ENCODE measurements at regions not wholly inside any gene's neighbourhood (a gene's known extent, or its start where the extent isn't known, plus 50 kb on each side); places are given as distances from the start of the nearest gene placed in this dataset.

GRCh38 chr4:41476310-41476885 is 61.6 kb upstream of the LIMCH1 start:
- TF ChIP-seq EP300 (IDR thresholded peaks at IDR 0.05; ENCODE audit: borderline replicate concordance) (no peak), YY1 (IDR thresholded peaks at IDR 0.05; ENCODE audit: low read depth) (peak; percentile 70)

GRCh38 chr4:41477181-41477905 is 60.6 kb upstream of the LIMCH1 start:
- TF ChIP-seq EP300 (IDR thresholded peaks at IDR 0.05; ENCODE audit: borderline replicate concordance) (no peak), TEAD4 (IDR thresholded peaks at IDR 0.05) (no peak), REST (IDR thresholded peaks at IDR 0.05; ENCODE audit: low read depth) (no peak), NFIC (IDR thresholded peaks at IDR 0.05) (no peak), TCF12 (IDR thresholded peaks at IDR 0.05; ENCODE audit: low read depth) (no peak), ZBTB7A (IDR thresholded peaks at IDR 0.05; ENCODE audit: low read depth) (no peak), CEBPB (IDR thresholded peaks at IDR 0.05) (no peak), MAX (IDR thresholded peaks at IDR 0.05) (no peak), EGR1 (IDR thresholded peaks at IDR 0.05) (no peak), RAD21 (IDR thresholded peaks at IDR 0.05; ENCODE audit: low read depth) (no peak), CREB1 (IDR thresholded peaks at IDR 0.05; ENCODE audit: low read depth) (no peak), YY1 (IDR thresholded peaks at IDR 0.05; ENCODE audit: low read depth) (no peak), TAF1 (IDR thresholded peaks at IDR 0.05; ENCODE audit: low read depth) (no peak), USF1 (IDR thresholded peaks at IDR 0.05) (no peak), FOXM1 (IDR thresholded peaks at IDR 0.05; ENCODE audit: borderline replicate concordance, low read depth) (no peak)

- TF ChIP-seq CREB1 (IDR thresholded peaks at IDR 0.05; ENCODE audit: low read depth) (no peak), REST (IDR thresholded peaks at IDR 0.05; ENCODE audit: low read depth) (no peak), TAF1 (IDR thresholded peaks at IDR 0.05; ENCODE audit: low read depth) (no peak), MAX (IDR thresholded peaks at IDR 0.05) (no peak), FOXM1 (IDR thresholded peaks at IDR 0.05; ENCODE audit: borderline replicate concordance, low read depth) (no peak), NFIC (IDR thresholded peaks at IDR 0.05) (no peak), USF1 (IDR thresholded peaks at IDR 0.05) (no peak), TCF12 (IDR thresholded peaks at IDR 0.05; ENCODE audit: low read depth) (no peak), ZBTB7A (IDR thresholded peaks at IDR 0.05; ENCODE audit: low read depth) (no peak), RAD21 (IDR thresholded peaks at IDR 0.05; ENCODE audit: low read depth) (no peak), TEAD4 (IDR thresholded peaks at IDR 0.05) (no peak), CEBPB (IDR thresholded peaks at IDR 0.05) (no peak)
These were observed 59.4 kb upstream of the LIMCH1 start for GRCh38 chr4:41478518-41478917.

GRCh38 chr4:41480896-41481311 is 57.1 kb upstream of the LIMCH1 start:
- no peak for TF ChIP-seq CEBPB (IDR thresholded peaks at IDR 0.05)
- TF ChIP-seq FOXM1 (IDR thresholded peaks at IDR 0.05; ENCODE audit: borderline replicate concordance, low read depth), result no peak
- no peak for TF ChIP-seq ZBTB7A (IDR thresholded peaks at IDR 0.05; ENCODE audit: low read depth)
- TF ChIP-seq NFIC (IDR thresholded peaks at IDR 0.05), result no peak
- no peak for TF ChIP-seq TAF1 (IDR thresholded peaks at IDR 0.05; ENCODE audit: low read depth)
- TF ChIP-seq TEAD4 (IDR thresholded peaks at IDR 0.05), result no peak
- TF ChIP-seq YY1 (IDR thresholded peaks at IDR 0.05; ENCODE audit: low read depth), result no peak
- TF ChIP-seq MAX (IDR thresholded peaks at IDR 0.05), result no peak
- TF ChIP-seq REST (IDR thresholded peaks at IDR 0.05; ENCODE audit: low read depth), result no peak
- TF ChIP-seq RAD21 (IDR thresholded peaks at IDR 0.05; ENCODE audit: low read depth), result no peak
- TF ChIP-seq EP300 (IDR thresholded peaks at IDR 0.05; ENCODE audit: borderline replicate concordance), result no peak
- TF ChIP-seq USF1 (IDR thresholded peaks at IDR 0.05), result no peak
- TF ChIP-seq CREB1 (IDR thresholded peaks at IDR 0.05; ENCODE audit: low read depth), result no peak
- TF ChIP-seq EGR1 (IDR thresholded peaks at IDR 0.05), result no peak
- no peak for TF ChIP-seq TCF12 (IDR thresholded peaks at IDR 0.05; ENCODE audit: low read depth)
